HG03378 (cell line): ENCODE measurements at regions not wholly inside any gene's neighbourhood (a gene's known extent, or its start where the extent isn't known, plus 50 kb on each side); places are given as distances from the start of the nearest gene placed in this dataset.

ENCODE experiments used
- ATAC-seq: cut with Tn5 transposase; IDR thresholded peaks from one replicate; pipeline ENCODE4 v1.9.1; 2021; ENCODE audit warnings: mild to moderate bottlenecking, moderate library complexity; ENCODE audit not compliant: unreplicated experiment

GRCh38 chr4:13250263-13250662 is 233.9 kb downstream of the RAB28 start:
- ATAC-seq: no peak

DNA sequence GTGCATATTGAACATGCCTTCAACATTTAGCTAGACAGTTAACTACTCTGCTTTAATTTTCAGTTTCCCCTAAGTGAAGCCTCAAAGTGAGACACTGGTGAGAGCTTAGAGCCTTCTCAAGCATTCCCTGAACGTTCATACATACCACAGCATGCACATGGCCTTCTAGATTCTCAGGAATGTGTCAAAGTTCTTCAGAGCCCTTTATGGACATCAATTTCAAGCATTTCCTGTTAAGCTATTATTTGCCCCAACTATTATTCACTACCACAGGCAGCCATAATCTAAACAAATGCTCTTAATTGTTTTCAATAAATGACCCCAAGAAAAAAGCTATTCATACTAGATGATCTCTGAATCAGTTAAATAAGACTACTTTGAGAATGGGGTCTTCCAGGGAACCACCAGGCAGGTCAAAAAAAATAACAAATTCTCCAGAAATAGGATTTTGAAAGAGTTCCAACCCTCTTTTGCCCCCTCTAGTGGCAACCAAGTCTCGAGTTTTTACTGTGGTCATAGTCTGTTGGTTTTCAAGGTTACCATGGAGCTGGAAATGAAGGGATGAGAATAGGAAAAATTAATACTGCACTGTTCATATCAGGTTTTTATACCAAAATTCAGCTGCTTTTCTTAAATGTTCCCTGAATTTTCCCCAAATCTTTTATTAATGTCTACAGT is 235.4 kb downstream of the RAB28 start:
- ATAC-seq: no peak

DNA sequence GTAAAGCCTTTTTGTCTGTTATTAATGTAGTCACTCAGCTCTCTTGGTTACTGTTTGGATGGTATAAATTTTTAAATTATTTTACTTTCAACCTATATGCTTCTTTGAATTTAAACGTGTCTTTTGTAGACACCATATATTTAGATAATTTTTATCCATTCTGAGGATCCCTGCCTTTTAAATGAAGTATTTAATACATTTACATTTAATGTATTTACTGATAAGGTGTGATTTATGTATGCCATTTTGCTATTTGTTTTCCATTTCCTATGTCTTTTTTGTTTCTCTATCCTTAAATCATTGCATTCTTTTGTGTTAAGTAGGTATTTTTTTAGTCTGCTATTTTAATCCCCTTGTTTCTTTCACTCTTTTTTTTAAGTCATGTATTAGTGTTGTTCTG is 238.0 kb downstream of the RAB28 start:
- ATAC-seq: no peak

- ATAC-seq: no peak
Observed at GRCh38 chr4:13244444-13244843, 239.7 kb downstream of the RAB28 start.

DNA sequence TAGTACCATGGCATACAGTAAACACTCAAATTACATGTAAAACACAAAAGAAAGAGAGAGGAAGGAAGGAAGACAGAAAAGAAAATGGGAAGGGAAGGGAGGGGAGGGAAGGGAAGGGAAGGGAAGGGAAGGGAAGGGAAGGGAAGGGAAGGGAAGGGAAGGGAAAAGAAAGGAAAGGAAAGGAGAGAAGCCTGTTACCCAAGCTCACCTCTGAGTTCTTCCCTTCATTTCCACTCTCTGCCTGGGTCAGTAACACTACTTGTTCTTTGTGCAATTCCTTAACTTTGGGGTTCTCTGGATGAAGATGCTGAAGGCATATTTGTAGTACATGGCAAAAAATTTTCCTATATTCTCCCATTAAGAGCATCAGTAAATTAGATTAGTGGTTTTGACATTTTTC is 241.0 kb downstream of the RAB28 start:
- ATAC-seq: no peak

DNA sequence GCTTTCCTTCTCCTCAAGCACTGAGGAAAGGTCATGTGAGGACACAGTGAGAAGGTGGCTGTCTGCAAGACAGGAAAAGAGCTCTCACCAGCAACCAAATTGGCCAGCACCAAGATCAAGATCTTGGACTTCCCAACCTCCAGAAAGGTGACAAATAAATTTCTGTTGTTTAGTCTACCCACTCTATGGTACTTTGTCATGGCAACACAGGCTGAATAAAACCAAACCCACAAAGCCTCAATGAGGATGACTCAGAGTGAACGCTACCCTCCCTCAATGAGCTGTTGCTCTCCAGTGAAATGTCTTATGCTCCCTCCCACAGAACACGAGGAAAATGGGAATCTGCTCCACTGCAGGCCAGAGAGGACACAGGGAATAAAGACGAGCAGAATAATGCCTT is 244.1 kb downstream of the RAB28 start:
- no peak for ATAC-seq

DNA sequence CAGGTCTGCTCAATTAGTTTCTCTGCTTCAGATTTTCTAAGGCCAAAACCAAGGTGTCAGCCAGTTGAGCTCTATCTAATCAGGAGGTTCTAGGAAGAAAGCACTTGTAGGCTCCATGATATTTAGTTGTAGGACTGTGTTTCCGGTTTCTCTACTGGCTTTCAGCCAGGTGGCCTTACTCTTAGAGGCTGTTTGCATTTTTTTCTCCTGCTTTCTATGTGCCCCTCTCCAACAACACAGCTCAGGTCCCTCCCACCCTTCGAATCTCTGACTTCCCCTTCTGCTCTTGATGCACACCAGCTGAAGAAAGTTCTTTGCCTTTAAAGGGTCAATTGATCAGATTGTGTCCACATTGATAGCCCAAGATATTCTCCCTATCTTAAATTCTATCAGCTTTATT is 245.2 kb downstream of the RAB28 start:
- no peak for ATAC-seq

- no peak for ATAC-seq
Observed at GRCh38 chr4:13236485-13236884, 247.7 kb downstream of the RAB28 start.

DNA sequence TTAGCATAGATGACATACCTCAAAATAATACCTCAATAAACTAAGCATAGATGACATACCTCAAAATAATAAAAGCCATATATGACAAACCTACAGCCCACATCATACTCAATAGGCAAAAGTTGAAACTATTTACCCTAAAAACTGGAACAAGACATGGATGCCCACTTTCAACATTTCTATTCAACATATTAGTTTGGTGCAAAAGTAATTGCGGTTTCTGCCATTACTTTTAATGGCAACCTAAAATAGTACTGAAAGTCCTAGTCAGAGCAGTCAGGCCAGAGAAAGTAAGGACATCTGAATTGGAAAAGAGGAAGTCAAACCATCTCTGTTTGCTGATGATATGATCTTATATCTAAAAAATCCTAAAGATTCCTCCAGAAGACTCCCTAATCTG is 250.4 kb downstream of the RAB28 start:
- no peak for ATAC-seq

DNA sequence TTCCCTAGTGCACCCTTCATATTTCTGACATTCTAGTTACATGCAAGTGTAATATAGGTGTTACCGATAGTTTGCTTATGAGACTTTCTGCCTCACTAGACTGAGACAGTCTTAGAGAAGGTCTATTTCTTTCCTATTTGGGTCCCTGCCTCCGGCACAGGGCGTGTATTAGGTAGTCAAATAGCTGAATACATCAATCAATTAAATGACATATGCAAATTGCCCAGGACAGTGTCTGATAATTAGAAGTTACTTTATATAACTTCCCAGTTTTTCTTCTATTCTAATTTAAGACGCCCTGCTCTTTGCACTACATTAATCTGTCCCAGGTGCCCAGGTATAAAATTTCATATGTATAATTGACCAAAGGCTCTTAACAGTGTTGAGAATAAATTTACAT is 264.2 kb downstream of the RAB28 start:
- ATAC-seq: no peak

DNA sequence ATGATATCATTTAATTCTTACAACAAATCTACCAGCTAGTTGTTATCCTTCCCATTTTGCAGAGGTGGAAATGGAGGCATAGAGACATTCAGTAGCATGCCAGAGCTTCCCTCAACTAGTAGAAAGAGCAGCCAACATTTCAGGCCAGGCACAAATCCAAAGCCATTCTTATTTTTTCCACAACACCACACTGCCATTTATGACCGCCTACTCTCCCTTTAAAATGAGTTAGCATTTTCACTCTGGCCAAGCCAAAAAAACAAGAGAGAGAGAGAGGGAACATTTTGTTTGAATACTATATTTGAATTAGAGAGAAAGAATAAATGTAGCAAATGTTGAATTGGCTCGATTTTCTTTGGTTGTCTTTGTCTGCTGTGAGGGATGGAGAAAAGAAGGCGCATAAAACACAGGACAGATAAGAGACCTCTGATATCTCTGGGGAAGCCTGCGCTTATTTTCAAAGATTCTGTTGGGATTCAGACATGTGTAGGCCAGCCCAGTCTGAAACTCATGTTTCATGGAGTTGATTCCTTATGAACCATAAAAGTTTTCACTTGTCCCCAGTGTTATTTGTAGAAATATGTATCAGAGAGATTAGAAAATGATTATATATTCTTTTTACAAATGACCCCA is 265.7 kb downstream of the RAB28 start:
- no peak for ATAC-seq

- ATAC-seq: no peak
Observed at GRCh38 chr4:13215560-13215959, 268.6 kb downstream of the RAB28 start.

GRCh38 chr4:13212936-13213335 is 271.2 kb downstream of the RAB28 start:
- ATAC-seq: no peak

DNA sequence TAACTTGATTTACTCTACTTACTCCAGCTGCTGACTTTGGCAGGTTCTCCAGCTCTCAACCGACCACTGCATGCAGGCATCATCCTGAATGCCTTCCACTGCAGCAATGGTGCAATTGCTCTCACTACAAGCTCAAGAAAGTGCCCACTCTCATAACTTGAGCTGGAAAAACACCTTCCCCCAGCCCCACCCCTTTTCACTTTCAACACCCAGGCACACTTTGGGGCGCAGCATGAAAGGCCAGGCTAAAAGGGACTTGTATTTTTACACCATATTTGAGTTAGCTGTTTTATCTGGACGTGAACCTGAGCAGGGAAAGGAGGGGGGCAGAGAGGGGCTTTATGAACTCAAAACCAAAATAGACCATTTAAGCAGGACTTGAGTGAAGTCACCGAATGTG is 274.5 kb downstream of the RAB28 start:
- ATAC-seq: no peak

DNA sequence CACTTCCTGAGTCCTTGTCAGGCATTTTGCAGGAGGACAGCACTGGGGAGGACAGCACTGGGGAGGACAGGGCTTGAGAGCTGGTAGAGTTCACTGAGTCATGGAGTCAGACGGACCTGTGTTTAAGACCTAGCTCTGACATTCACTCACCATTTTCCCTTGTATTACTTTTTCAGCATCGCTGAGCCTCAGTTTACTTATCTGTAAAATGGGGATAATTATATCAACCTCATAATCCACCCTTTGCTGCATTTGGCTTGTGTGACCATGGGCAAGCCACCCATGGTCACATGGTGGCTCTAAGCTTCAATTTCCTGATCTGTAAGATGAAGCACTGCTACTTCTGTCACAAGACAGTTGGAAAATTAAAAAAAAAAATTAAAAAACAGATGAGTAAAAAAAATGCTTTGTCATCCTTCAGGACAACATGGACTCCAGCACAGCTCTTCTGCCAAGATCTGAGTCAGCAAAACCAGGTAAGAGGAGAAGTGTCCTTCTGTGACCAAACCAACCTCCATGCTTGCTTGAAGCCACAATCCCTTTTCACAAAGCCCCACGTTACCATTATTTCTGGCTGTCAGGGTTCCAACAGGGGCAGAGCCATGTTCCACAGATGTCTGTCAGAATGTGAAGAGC is 275.5 kb downstream of the RAB28 start:
- no peak for ATAC-seq

- ATAC-seq: no peak
Observed at GRCh38 chr4:13207226-13207625, 276.9 kb downstream of the RAB28 start.

DNA sequence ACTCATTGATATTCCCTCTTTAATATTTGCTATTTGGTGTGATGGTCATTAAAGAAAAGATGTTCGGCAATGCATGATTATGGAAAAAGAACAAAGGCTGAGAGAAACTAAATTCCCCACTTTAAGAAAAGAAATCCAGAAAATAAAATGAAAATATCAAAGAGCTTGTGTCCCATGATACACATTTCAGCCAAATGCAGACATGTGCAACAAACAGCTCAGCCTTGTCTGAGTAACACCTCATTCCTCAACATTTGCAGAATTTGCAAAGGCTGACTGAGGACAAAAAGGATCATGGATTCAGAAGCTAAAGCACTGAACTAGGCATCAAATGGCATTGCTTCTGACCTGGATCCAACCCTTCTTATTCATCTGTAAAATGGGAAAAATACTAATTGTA is 281.0 kb downstream of the RAB28 start:
- ATAC-seq: no peak

- no peak for ATAC-seq
Observed at GRCh38 chr4:13202701-13203100, 281.4 kb downstream of the RAB28 start.

GRCh38 chr4:13201241-13201640 is 282.9 kb downstream of the RAB28 start:
- no peak for ATAC-seq

DNA sequence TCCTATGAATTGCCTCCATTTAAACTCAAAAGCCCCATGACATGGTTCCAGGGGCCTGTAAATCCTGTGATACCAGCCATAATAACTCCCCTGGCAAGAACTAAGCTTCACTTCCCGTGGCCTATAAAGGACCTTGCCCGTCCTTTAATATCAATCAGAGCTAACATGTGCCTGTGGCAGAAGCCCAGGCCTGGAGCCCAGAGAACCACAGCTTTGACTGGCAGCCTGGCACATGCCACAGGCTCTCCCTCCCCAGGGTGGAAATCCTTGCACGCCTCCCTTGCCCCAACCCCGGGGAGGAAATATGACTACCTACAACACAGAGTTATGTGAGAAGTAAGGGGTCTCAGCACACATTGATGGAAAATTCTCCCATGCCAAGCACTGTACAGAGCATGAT is 287.4 kb downstream of the RAB28 start:
- no peak for ATAC-seq

GRCh38 chr4:13193662-13194061 is 290.5 kb downstream of the RAB28 start:
- no peak for ATAC-seq

GRCh38 chr4:13190093-13190721 is 293.9 kb downstream of the RAB28 start:
- no peak for ATAC-seq
